Hepatic stellate cell (primary cell): ENCODE measurements at regions not wholly inside any gene's neighbourhood (a gene's known extent, or its start where the extent isn't known, plus 50 kb on each side); places are given as distances from the start of the nearest gene placed in this dataset.
A peak's percentile ranks its signal among the peaks of the same experiment; 100 is the strongest.
"Not testable (repeated sequence)": the region's sequence is repeated elsewhere in the genome, so short reads cannot be mapped to it uniquely, and the experiment has no call there.

ENCODE experiments used
- DNase-seq: peaks from one replicate; pipeline ENCODE4 v3.0.0; 2011; ENCODE audit warnings: low spot score

- no peak for DNase-seq
These were observed 106.9 kb upstream of the ZNF746 start for GRCh38 chr7:149604521-149604920.

- not testable (repeated sequence) for DNase-seq
These were observed 103.2 kb upstream of the ZNF746 start for GRCh38 chr7:149600669-149601330.

- DNase-seq: no peak
These were observed 102.1 kb upstream of the ZNF746 start for GRCh38 chr7:149599636-149600206.

- peak; percentile 36 for DNase-seq
These were observed 101.2 kb upstream of the ZNF746 start for GRCh38 chr7:149598721-149599308.

- not testable (repeated sequence) for DNase-seq
These were observed 100.2 kb upstream of the ZNF746 start for GRCh38 chr7:149597789-149598188.

- no peak for DNase-seq
These were observed 97.9 kb upstream of the ZNF746 start for GRCh38 chr7:149595541-149595940.

GRCh38 chr7:149595078-149595477 is 97.5 kb upstream of the ZNF746 start:
- DNase-seq: no peak

- no peak for DNase-seq
These were observed 91.3 kb upstream of the ZNF746 start for GRCh38 chr7:149588930-149589329.

GRCh38 chr7:149586646-149587645 is 89.3 kb upstream of the ZNF746 start:
- DNase-seq: no peak

GRCh38 chr7:149584530-149584929 is 86.9 kb upstream of the ZNF746 start:
- DNase-seq: no peak

GRCh38 chr7:149584009-149584408 is 86.4 kb upstream of the ZNF746 start:
- no peak for DNase-seq

GRCh38 chr7:149580328-149580727 is 82.7 kb upstream of the ZNF746 start:
- DNase-seq: no peak

GRCh38 chr7:149579365-149579764 is 81.8 kb upstream of the ZNF746 start:
- DNase-seq: not testable (repeated sequence)

GRCh38 chr7:149574428-149574827 is 76.8 kb upstream of the ZNF746 start:
- not testable (repeated sequence) for DNase-seq

GRCh38 chr7:149573519-149573918 is 75.9 kb upstream of the ZNF746 start:
- no peak for DNase-seq

GRCh38 chr7:149572920-149573319 is 75.3 kb upstream of the ZNF746 start:
- not testable (repeated sequence) for DNase-seq

GRCh38 chr7:149570784-149571183 is 73.2 kb upstream of the ZNF746 start:
- DNase-seq: no peak

GRCh38 chr7:149569726-149570422 is 72.3 kb upstream of the ZNF746 start:
- DNase-seq: no peak

GRCh38 chr7:149569025-149569725 is 71.6 kb upstream of the ZNF746 start:
- no peak for DNase-seq

GRCh38 chr7:149568218-149568617 is 70.6 kb upstream of the ZNF746 start:
- DNase-seq: no peak

- DNase-seq: no peak
These were observed 68.5 kb upstream of the ZNF746 start for GRCh38 chr7:149566103-149566502.
